Right ventricle myocardium inferior (tissue), 1 donor: ENCODE measurements at regions not wholly inside any gene's neighbourhood (a gene's known extent, or its start where the extent isn't known, plus 50 kb on each side); places are given as distances from the start of the nearest gene placed in this dataset.

Experiments
- ATAC-seq: fragments of 200-7000 bp; cut with Tn5 transposase; one replicate; pipeline ENCODE4 v1.9.1; 2020; ENCODE audit warnings: mild to moderate bottlenecking, moderate library complexity
- DNase-seq: peaks from one replicate; pipeline ENCODE4 v3.0.0; 2021; ENCODE audit errors: missing footprints
- intact Hi-C: fragments of 100-400 bp; cut with DNase I; formaldehyde crosslinking; loops from one replicate; pipeline ENCODE4 v1.11.0; 2022
- donor health status: DM: no; HTN: yes; CAD: no; lungs with severe emphysema.

DNA sequence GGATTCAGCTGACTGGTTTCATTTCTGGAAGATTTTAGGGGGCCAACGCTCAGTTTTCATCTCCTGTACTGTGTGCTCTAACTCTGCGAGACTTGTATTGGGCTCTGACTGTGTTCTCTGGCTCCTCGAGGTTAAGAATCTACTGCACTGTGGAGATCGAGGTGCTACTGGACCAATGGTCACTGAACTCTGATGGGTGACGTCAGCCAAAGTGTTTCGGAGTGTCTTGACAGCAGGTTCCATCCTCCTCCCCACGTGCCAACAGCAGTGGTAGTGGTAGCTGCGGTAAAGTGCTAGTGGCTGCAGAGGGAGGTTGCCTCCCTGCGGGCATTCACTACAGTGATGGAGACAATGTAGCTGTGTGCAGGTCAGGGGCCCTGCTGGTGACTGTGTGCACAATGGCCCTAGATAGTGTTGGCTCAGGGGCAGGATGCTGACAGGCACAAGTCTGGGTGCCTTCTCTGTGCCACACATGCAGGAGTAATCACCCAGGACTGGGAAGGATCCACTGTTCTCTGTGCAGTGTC is 705.7 kb upstream of the DDX18 start:
- ATAC-seq: no peak
- intact Hi-C loops: no loop called here
- no peak for DNase-seq

DNA sequence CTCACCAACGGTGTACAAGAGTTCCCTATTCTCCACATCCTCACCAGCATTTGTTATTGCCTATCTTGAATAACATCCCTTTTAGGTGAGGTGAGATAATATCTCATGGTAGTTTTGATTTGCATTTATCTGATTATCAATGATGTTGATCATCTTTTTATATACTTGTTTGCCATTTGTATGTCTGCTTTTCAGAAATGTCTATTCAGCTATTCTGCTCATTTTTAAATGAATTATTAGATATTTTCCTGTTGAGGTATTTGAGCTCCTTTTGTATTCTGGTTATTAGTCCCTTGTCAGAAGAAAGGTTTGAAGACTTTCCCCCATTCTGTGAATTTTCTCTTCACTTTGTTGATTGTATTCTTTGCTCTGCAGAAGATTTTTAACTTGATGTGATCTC is 695.5 kb upstream of the DDX18 start:
- ATAC-seq (no peak), DNase-seq (no peak)
- intact Hi-C loops: no loop called here

DNA sequence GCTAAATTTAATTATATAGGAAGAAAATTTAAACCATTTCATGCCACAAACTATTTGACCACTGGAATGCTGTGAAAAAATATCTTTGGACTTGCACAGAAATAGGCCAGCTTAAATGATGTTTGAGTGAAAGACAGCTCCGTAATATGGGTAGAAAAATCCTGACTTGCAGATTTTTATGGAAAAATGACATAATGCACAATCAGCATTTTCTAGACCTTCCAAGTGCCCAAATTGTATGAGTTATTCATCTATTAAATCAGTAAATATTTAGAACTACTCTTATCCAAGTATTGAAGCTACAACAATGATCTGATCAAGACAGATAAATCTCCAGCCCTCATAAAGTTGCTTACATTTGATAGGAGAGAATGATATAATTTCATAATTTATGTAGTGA is 691.1 kb upstream of the DDX18 start:
- ATAC-seq: no peak
- no peak for DNase-seq
- intact Hi-C loops: no loop called here

DNA sequence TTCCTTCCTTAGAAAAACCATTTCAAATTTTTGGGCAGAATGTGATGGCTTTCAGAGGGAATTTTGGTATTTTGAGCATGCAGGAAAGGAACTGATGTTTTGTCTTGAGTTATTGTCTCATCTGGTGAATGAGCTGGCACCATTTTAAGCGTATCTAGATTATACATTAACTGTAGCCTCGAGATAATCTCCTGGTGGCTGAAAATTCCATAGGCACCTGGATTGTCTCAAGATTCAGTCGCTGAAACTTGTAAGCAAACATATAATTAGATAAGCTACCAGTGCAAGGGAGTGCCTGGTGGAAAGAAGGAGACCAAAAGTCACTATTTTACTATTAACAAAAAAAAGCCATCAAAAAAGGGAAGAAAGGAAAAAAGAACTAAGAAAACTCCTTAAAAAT is 687.8 kb upstream of the DDX18 start:
- ATAC-seq: no peak
- DNase-seq: no peak
- intact Hi-C loops: no loop called here

DNA sequence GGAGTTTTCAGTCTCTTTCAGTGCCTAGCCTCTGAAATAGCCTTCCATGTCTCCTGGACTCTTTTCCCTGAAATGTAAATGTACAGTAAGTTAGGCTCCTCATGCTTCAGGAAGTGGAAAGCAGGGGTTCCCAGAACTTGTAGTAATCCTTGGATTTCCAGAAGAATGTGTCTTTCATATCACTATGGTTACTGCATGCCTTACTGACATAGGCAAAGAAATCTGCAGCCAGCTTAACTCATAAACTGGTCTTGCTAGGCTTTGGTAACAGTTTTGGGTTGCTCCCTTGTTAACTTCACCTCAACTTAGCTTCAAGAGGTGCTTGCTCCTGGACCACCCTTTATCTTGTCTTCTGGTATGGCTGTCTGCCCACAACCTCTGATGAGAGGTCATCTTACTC is 686.8 kb upstream of the DDX18 start:
- no peak for DNase-seq
- ATAC-seq: no peak
- intact Hi-C loops: no loop called here

DNA sequence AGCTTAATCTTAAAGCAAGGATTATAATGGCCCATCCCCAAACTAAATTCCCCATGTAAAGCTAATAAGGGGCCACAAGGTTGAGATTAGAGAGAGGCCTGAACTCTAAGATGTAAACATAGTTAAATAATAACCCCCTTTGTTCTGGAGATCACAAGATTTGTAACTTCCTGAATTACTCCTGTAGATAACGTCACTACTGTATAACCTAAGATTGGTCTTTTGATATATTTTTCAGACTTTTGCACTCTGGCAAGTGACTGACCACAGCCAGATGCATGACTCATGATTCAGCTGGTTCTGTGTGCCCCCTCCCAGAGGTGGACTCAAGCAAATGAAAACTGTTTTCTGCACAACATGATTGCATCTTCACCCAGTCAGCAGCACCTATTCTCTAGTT is 686.0 kb upstream of the DDX18 start:
- DNase-seq (no peak), ATAC-seq (no peak)
- intact Hi-C loops: no loop called here

DNA sequence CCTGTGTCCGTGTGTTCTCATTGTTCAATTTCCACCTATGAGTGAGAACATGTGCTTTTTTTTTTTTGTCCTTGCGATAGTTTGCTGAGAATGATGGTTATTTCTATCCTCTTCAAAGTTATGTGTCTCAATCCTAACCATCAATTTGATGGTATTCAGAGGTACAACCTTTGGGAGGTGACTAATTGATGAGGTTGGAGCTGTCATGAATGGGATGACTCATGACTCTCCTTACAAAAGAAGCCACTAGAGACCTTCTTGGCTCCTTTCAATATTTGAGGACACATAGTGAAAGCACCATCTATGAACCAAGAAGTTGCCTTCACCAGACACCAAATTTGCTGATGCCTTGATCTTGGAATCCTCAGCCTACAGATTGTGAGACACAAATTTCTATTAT is 677.1 kb upstream of the DDX18 start:
- no peak for DNase-seq
- no peak for ATAC-seq
- intact Hi-C loops: no loop called here

DNA sequence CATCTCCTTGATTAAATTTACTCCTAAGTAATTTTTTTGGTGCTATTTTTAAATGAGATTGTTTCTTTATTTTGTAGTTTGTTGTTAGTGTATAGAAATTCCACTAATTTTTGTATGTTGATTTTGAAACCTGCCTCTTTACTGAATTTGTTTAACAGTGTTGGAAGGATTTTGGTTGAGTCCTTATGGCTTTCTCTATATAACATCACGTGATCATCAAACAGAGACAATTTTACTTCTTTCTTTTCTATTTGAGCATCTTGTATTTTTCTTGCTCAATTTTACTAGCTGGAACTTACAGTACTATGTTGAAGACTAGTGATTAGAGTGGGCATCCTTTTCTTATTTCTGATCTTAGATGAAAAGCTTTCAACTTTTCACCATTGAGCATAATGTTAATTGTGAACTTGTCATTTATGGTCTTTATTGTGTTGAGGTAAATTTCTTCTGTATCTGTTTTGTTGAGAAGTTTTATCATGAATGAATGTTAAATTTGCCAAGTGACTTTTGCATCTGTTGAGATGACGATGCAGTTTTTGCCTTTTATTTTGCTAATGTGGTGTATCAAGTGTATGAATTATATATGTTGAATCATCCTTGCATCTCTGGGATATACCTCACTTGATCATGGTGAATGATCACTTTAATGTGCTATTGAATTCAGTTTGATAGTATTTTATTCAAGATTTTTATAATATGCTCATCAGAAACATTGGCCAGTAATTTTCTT is 645.3 kb upstream of the DDX18 start:
- ATAC-seq (no peak), DNase-seq (no peak)
- intact Hi-C loops: no loop called here

DNA sequence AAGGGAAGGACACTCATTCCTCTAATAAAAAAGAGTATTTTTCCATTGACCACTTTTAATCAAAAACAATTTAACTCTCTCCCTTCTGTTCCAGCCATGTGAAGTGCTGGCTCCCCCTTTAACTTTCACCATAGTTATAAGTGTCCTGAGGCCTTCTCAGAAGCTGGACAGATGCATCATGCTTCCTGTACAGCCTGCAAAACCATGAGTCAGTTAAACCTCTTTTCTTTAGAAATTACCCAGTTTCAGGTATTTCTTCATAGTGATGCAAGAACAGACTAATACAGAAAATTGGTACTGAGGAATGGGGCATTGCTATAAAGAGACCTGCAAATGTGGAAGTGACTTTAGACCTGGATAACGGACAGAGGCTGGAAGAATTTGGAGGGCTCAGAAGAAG is 643.6 kb upstream of the DDX18 start:
- intact Hi-C loops: no loop called here
- DNase-seq (no peak), ATAC-seq (no peak)

DNA sequence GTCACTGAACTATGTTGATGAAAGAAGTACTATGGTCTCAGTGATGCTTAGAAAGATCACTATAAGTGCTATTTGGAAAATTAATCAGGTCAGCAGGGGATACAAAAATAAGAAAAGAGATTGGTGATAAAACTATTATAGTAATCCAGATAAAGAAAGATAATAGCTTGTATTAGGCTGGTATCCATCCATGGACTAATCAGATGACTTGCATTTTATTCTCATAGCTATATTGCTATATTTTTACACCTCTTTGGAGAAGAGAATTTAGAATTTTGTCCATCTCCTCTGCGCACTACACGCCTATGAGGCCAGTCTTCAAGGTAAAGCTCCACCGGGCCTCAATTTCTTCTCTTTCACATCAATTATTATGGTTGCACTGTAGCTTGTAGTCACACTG is 635.1 kb upstream of the DDX18 start:
- no peak for ATAC-seq
- no peak for DNase-seq
- intact Hi-C loops: no loop called here

DNA sequence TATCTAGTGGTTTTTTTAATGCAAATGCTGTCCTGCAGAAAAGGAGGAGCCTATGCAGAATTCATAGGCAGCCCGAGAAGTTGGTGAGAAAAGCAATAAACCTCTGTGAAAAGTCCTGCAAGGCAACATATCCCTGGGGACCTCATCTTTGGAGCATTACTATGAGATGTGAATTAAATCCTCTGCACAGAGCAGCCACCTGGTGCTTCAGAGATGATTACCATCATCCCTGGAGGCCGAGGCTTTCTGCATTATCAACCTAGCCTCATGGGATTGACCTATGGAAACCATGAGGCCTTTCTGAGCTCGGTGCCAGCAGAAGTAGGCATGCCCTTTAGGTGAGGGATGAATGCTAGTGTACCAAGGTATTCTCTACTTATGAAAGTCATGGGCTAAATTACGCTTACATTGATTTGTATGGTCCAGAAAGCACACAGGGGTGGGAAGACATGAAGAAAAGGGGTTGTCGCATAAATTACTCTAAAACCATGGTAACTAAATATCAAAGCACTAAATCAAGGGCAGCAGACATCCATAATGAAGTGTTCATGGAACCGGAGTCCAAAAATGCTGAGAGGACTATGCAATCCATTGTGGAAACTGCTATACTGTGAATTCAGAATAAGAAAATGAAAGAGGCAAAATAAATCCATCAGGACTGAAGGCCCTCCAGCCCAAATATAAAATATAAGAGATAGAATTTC is 623.5 kb upstream of the DDX18 start:
- no peak for ATAC-seq
- DNase-seq: no peak
- intact Hi-C loops: no loop called here

DNA sequence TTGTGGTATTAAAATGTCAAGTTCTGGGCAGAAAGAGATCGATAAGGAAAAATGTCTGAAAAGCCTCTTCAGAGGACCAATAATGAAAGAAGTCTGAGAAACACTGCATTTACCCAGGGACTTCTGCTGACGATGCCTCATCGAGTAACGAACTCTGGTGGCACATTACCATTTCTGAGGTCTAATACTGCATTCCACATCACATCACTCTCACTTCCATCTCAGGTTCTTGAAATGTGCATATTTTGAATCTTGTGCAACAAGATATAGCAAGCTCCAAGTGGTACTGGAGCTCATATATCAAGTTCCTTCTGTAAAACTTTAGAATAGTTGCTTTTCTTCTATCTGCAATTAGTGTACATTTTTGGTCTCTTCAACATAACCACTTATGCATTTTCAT is 619.1 kb upstream of the DDX18 start:
- intact Hi-C loops: no loop called here
- ATAC-seq (no peak), DNase-seq (no peak)

DNA sequence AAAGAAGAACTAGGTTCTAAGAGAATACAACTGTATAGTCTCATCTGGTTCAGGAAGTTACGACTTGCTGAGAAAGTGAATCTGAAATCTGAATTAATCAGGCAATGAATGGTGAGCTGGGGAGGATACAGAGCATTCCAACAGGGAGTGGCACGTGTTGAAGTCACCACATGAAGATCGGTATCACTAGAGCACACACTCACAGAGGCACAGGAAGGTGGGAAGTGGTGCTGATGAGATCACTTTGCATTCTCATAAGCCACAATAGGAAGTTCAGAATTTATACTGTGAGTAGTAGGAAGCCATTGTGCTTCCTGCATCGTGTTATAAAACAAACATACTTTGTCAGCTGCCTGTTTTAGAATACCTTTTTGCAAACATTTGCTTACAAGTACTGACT is 615.0 kb upstream of the DDX18 start:
- DNase-seq: no peak
- intact Hi-C loops: no loop called here
- no peak for ATAC-seq

DNA sequence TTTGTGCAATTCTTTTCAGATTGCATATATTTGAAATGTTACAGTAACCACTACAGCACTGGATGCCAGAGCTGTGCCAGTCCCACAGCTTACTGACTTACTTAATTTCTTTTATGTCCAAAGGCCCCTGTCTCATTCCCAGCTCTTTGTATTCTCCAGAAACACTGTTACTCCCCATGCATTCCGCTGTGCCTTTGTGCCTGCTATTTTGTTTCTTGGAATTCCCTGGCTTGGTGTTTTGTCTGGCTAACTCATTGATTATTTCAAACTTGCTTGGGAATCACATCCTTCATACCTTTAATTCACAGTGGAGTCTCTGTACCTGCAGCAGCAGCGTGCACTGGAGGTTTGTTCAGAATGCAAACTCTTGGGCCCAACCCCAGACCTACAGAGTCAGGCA is 601.9 kb upstream of the DDX18 start:
- ATAC-seq (no peak), DNase-seq (no peak)
- intact Hi-C loops: no loop called here

DNA sequence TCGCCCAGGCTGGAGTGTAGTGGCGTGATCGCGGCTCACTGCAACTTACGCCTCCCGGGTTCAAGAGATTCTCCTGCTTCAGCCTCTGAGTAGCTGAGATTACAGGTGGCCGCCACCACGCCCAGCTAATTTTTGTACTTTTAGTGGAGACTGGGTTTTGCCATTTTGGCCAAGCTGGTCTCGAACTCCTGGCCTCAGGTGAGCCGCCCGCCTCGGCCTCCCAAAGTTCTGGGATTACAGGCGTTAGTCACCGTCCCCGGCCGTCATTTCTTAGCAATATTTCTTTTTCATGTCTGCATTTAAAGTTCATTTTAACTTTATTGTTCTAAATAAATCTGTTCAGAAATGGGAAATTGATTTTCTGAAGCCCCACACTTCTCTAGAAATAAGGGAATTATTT is 597.3 kb upstream of the DDX18 start:
- intact Hi-C loops: no loop called here
- ATAC-seq (no peak), DNase-seq (no peak)

DNA sequence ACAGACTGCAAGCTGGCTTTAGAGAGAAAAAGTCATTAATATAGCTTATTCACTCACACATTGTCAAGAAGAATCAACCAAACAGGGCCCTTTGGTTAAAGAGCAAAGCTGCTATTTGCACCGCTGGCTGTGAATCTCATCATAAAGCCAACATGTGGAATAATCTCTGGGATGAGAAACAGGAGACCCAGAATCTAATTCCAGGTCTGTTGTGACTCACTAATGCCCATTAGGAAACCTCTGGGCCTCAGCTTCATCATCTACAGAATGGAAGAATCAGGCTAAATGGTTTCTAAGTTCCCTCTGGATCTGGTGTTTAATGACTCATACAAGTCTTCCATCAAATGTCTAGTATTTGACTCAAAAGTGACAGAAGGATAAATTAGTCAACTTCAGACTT is 591.7 kb upstream of the DDX18 start:
- intact Hi-C loops: no loop called here
- DNase-seq (no peak), ATAC-seq (no peak)

DNA sequence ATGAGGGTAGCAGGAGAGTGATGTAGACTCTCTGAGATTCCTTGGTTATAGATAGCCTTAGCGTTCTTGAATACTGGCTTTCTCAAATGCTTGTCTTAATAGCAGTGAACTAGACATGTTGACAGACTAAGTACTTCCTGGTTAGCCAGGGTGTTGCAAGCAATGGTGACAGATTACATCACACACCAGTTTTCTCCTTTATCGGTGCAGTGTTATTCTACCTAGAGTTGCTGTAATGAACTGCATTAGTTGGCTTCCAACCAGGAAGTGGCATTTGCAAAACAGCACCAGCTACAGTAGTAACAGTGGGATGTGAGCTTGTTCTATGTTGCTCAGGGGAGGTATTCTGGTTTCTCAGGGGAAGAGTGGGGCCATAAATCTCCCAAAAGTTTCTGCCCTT is 582.2 kb upstream of the DDX18 start:
- intact Hi-C loops: no loop called here
- DNase-seq (no peak), ATAC-seq (no peak)

DNA sequence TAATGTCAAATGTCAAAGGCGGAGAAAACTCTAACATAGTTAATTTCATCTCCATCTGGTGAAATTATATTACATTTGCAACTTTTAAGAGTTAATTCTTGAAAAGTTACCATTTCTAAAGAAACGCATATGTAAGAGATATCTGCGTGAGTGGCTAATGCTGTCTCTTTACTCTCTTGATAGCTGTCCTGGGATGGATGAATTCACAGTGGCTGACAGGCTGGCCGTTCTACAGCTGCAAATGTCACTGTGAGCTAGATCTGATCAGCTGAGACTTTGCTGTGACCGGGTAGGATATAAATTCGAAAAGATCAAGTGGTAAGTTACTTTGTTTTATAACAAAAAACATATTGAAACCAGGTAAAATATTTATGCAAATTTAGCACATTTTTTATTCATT is 557.1 kb upstream of the DDX18 start:
- no peak for DNase-seq
- intact Hi-C loops: no loop called here
- ATAC-seq: no peak

DNA sequence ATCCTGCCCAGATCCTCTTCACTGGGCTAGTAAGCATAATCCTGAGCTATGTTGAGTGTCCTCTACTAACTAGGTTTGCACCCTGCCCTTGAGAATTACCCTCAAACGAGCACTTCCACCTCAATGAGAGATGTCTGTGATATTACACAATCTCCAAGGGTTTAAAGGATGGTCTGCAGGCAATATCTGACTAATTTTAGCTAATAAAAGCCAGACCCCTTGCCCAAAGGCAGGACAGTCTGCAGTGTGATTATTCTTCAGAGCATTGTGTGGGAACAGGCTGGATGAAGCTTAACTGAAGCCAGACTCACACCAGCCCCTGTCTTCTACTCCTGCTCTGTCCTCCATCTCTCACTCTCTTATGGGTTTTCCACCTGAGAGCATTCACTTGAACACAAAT is 544.9 kb upstream of the DDX18 start:
- intact Hi-C loops: no loop called here
- ATAC-seq: no peak
- no peak for DNase-seq

DNA sequence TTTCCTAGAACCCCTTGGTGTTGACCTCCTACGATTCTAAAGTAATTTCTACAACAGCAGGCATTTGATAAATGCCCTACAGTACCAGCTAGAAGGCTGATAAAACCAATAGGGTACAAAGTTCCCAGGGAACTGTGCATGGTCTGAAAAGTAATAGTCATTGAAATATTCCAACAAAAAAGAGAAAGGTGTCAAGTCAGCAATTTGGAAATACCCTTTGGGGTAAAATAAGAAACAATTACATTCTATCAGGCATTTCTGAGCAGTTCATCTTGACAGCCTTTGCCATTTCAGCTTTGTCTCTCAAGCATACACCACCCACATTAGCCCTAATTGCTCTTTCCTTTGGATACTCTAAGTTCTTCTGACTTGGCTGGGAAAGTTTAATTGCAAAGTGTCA is 542.9 kb upstream of the DDX18 start:
- DNase-seq (no peak), ATAC-seq (no peak)
- intact Hi-C loops: no loop called here
